HG02588 (cell line): ENCODE measurements at regions not wholly inside any gene's neighbourhood (a gene's known extent, or its start where the extent isn't known, plus 50 kb on each side); places are given as distances from the start of the nearest gene placed in this dataset.
"Not testable (repeated sequence)": the region's sequence is repeated elsewhere in the genome, so short reads cannot be mapped to it uniquely, and the experiment has no call there.

ENCODE experiments used
- ATAC-seq: cut with Tn5 transposase; IDR thresholded peaks from one replicate; pipeline ENCODE4 v1.9.1; 2021; ENCODE audit warnings: mild to moderate bottlenecking, moderate library complexity; ENCODE audit not compliant: unreplicated experiment

DNA sequence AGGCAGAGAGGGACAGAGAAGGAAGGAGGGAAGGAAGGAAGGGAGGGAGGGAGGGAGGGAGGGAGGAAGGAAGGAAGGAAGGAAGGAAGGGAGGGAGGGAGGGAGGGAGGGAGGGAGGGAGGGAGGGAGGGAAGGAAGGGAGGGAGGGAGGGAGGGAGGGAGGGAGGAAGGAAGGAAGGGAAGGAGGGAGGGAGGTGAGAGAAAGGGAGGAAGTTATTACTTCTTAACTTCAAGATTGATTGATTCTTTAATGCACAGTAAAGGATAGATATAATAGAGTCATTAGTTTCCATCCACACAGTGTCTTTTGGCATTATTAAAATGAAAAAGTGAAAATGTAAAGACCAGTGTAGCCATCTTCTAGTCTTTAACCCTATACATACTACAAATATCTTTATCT, 682.9 kb downstream of the ZEB2 start:
- ATAC-seq, result not testable (repeated sequence)

DNA sequence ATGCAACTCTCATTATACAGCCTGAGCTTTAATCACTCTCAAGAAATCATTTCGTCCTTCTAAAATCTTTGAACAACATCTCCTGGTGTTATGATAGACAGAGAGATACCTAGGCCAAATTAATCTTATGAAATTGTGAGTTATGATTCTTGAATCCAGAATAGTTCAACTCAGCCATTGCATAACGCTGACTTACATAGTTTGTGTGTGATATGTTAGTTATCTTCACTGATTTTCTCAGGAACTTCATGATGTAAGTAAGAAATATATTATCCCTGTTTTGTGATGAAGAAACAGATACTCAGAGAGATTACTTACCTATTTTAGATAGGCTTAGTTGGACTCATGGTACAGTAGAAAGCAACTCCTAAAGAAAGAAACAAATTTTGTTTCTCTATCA, 684.4 kb downstream of the ZEB2 start:
- ATAC-seq, result no peak

DNA sequence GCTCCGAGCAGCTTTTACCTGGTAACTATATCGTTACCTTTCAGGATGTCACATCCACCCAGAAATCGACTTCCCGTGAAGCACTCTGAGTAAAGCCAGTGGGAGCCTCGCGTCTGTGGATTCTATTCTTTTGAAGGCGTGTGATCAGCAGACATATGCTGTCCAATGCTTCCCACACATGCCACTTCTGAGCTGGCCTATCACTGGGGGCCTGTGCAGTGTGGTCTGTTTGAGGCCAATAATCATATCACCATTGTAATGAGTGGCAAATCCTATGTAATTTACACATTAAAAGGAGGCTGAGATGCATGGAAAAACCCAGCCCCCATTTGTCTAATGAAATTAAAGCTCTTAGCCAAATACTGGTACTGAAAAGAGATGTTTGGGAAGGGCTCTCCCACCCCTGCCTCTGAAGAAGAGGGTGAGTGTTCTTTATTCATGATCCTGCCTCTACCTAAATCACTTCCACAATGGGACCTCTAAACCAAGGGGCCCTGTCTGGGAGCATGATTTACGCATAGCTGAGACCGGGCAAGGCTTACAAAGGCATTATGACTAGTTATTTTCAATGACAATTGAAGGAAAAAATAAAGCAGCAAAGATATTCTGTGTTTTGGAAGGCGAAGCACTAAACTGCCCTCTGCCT, 686.8 kb downstream of the ZEB2 start:
- ATAC-seq, result no peak

GRCh38 chr2:143830476-143830875, 689.4 kb downstream of the ZEB2 start:
- ATAC-seq, result no peak

DNA sequence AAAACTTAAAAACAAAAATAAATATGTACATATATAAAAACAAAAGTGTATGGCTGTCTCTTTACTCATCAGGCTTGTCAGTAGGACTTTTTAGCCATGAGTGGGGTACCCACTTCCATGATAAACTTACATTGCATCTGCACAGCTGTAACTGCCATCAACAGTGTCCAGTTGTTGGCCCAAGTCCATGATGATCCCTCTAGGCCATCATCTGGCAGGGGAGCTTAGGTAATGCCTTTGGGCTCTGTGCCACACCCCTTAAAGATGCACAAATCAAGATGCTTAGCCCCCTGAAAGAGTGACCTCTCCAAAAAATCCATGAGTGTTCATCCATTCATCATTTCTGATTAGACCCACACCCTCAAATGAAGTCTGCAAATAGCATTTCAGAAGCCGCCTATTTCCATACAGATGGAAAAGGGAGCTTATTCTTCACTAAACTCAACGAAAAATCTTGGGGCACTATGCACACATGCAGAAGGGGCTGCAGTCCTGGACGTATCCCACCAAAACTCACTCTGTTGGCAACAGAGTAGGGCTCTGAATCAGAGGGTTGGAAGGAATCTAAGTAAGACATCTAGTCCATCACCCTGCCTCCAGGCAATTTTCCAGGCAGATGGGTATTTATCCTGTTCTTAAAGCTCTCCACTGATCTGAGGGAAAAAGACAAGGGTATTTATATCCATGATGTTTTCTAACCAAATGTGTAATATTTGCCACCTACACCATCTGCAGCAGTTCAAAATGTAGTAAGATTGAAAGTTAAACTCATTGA, 691.0 kb downstream of the ZEB2 start:
- ATAC-seq, result no peak

DNA sequence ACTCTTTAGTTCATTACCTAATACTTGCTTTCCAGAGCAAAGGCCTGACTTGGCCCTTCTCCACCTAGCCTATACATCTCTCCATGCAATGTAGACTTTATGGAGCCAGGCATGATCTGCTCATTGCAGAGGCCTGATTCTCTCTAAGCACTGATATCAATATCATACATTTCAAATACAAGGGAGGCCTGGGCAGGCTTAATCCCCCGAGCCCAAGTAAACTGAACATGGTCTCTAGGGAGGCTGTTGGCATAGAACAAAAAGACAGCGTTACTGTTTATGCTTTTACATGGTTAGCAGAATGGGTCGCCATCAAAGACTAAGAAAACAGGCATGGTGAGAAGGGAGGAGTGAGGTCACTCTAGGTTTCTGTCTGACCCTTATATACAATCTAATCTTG, 695.1 kb downstream of the ZEB2 start:
- ATAC-seq, result no peak

DNA sequence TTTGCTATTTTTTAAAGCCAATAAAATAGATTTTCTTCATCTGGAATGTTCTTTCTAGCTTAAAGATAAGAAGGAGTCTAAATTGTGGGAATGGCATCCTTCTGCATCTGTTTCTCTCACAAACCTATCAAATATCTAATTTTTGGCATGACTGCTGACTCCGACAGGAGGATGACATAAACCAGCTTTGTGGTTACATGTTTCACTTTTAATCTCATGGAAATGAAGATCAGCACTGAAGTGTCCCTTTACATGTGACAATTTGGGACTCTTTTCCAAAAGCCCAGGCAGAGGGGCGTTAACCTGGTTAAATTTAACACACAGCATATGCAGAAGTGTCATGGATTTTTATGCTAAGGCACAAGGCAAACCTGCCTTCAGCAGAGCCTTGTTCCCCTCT, 694.7 kb downstream of the ARHGAP15 start:
- no peak for ATAC-seq

GRCh38 chr2:143823296-143823695, 694.1 kb downstream of the ARHGAP15 start:
- ATAC-seq, result no peak

GRCh38 chr2:143822736-143823135, 693.5 kb downstream of the ARHGAP15 start:
- ATAC-seq, result no peak

DNA sequence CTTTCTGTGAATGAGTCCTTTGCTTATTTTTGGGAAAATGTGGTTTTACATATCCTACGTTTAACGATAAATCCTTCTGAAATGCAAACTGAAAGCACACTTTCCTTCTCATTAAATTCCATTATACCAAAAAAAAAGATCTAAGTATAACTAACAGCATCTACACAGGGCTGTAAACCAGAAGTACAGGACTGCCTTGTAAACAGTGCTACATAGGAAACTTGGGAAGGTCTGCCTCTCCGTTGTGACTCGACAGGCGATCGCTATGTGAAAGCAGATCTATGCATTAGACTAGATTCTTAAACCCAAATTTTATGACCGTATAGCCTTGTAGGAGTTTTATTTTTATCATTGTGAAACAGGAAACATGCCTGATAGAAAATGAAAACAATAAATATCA, 690.5 kb downstream of the ARHGAP15 start:
- ATAC-seq, result no peak

DNA sequence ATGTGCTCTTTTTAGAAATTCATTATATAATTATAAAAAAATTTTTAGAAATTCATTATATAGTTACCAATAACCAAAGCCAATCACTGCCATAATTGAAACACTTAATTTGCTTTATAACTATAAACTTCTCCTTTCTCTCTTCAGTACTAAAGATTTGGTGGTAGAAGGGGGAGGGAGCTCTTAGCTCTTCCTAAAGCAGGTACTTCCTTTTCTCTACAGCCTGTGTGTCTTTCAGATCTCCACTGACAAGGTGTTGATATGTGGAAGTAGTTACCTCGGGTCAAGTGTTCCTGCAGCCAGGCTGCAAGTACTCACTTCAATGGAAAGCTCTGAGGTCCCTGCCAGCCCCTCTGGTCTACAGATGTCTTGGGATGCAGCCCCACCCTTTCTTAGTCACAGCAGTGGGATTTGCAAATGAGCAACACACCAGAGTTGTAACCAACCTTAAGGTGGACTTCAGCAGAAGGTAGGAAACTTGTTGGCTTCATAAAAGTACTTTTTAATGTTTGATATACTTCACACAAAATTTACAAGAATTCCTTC, 690.0 kb downstream of the ARHGAP15 start:
- ATAC-seq, result no peak
